Lower leg skin (tissue), 3 donors: ENCODE measurements at regions not wholly inside any gene's neighbourhood (a gene's known extent, or its start where the extent isn't known, plus 50 kb on each side); places are given as distances from the start of the nearest gene placed in this dataset.

Experiments
- POLR2A ChIP-seq, 2 donors: fragments of 450-650 bp; IDR thresholded peaks; one replicate each; pipeline ENCODE4 v1.6.1; 2016 to 2017; ENCODE audit warnings: antibody characterized with exemption in 2 of 2, mild to moderate bottlenecking in 1 of 2, moderate library complexity in 1 of 2
- TF ChIP-seq, protein P1 (sequence below), 3 donors: fragments of 450-650 bp; IDR thresholded peaks; one replicate each; pipeline ENCODE4 v1.5.1; 2016; ENCODE audit warnings: antibody characterized with exemption in 3 of 3, mild to moderate bottlenecking in 3 of 3, moderate library complexity in 2 of 3

DNA sequence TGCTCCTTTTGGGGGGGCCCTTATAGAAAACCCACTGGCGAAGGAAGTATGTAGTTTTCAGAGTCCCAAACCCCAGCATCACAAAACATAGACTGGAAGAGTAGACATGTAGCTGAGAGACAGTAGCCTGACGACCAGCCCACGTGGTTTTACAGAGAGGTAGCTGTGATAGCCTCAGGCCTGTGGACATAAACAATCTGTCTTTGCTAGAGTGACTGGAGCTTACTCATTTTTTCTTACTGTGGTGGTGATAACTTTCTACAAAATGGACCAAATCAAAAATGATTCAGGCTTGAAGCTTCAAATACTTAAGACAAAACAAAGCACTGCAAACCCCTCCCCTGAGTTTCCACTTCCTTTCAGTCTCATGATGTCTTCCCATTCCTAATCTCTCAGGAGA lies 497.0 kb downstream of the RWDD3 start:
- TF ChIP-seq, protein P1, sequence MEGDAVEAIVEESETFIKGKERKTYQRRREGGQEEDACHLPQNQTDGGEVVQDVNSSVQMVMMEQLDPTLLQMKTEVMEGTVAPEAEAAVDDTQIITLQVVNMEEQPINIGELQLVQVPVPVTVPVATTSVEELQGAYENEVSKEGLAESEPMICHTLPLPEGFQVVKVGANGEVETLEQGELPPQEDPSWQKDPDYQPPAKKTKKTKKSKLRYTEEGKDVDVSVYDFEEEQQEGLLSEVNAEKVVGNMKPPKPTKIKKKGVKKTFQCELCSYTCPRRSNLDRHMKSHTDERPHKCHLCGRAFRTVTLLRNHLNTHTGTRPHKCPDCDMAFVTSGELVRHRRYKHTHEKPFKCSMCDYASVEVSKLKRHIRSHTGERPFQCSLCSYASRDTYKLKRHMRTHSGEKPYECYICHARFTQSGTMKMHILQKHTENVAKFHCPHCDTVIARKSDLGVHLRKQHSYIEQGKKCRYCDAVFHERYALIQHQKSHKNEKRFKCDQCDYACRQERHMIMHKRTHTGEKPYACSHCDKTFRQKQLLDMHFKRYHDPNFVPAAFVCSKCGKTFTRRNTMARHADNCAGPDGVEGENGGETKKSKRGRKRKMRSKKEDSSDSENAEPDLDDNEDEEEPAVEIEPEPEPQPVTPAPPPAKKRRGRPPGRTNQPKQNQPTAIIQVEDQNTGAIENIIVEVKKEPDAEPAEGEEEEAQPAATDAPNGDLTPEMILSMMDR (IDR thresholded peaks at IDR 0.05), result no peak
- no peak for TF ChIP-seq POLR2A (IDR thresholded peaks at IDR 0.05)
